ENCODE measurements at regions not wholly inside any gene's neighbourhood (a gene's known extent, or its start where the extent isn't known, plus 50 kb on each side); places are given as distances from the start of the nearest gene placed in this dataset.

- Histone ChIP-seq H3K36me3 (ENCODE audit: control insufficient read depth, insufficient read depth, low read length) (no peaks in the 10 kb centered on the region), H3K4me3 (ENCODE audit: low read depth, low read length) (no peak overlapping the region), H3K27me3 (ENCODE audit: control insufficient read depth, insufficient read depth, low read length) (no peaks in the 10 kb centered on the region), H3K9me3 (ENCODE audit: control insufficient read depth in 2 of 2, low read length in 2 of 2) (no peaks in the 10 kb centered on the region), H3K4me1 (ENCODE audit: control insufficient read depth, insufficient read depth, low read length, poor library complexity, severe bottlenecking) (no peaks in the 10 kb centered on the region), H3K27ac (ENCODE audit: insufficient read depth, low read length, poor library complexity, severe bottlenecking) (no peak overlapping the region)
- H3K27me3 Mint-ChIP-seq: no peaks in the 10 kb centered on the region
- peaks cover 0 to 10% (median 0%) of the 10 kb centered on the region in 4 donors for H3K4me1 Mint-ChIP-seq
- no peaks in the 10 kb centered on the region for H3K36me3 Mint-ChIP-seq
- no peak overlapping the region for H3K27ac Mint-ChIP-seq
- peaks cover 0 to 2% (median 0%) of the 10 kb centered on the region in 7 donors for H3K9me3 Mint-ChIP-seq
- no peak for DNase-seq
- ATAC-seq (ENCODE audit: low read depth in 2 of 2): no peak
- no peak overlapping the region for H3K4me3 Mint-ChIP-seq
Measured at GRCh38 chr14:65354715-65355114, 57.8 kb upstream of the FUT8 start.

DNA sequence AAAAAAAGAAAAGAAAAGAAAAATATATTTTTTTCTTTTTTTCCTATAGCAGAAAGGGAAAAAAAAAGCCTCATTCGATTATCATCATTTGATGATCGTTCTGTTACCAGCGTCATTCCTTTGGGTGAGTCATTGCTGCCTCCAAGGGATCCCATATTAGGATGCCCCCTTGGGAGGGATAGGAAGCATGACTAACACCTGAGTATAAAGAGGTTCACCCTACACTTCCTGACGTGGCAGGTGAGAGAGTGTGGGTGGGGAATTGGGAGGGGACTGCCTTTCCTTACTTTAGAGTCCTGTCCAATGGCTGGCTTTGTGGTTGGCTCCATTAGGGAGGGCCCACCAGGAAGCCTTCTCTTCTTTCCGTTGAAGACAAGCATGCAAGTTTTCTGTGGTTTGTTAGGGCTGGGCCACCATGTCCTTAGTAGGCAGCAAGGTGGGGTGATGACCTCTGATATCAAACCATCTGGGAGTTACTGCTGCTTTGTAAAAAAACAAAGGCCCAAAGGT lies 56.1 kb upstream of the FUT8 start:
- H3K9me3 Mint-ChIP-seq: peaks cover 0 to 2% (median 0%) of the 10 kb centered on the region in 7 donors
- Histone ChIP-seq H3K36me3 (ENCODE audit: control insufficient read depth, insufficient read depth, low read length) (no peaks in the 10 kb centered on the region), H3K27ac (ENCODE audit: insufficient read depth, low read length, poor library complexity, severe bottlenecking) (no peak overlapping the region), H3K4me3 (ENCODE audit: low read depth, low read length) (no peak overlapping the region), H3K9me3 (ENCODE audit: control insufficient read depth in 2 of 2, low read length in 2 of 2) (no peaks in the 10 kb centered on the region), H3K27me3 (ENCODE audit: control insufficient read depth, insufficient read depth, low read length) (no peaks in the 10 kb centered on the region), H3K4me1 (ENCODE audit: control insufficient read depth, insufficient read depth, low read length, poor library complexity, severe bottlenecking) (no peaks in the 10 kb centered on the region)
- H3K36me3 Mint-ChIP-seq: no peaks in the 10 kb centered on the region
- H3K4me1 Mint-ChIP-seq: peaks cover 0 to 10% (median 0%) of the 10 kb centered on the region in 4 donors
- no peak for ATAC-seq (ENCODE audit: low read depth in 2 of 2)
- H3K27me3 Mint-ChIP-seq: no peaks in the 10 kb centered on the region
- DNase-seq: peak in 1 of 3 donors; percentile 73
- no peak overlapping the region for H3K27ac Mint-ChIP-seq
- no peak overlapping the region for H3K4me3 Mint-ChIP-seq

DNA sequence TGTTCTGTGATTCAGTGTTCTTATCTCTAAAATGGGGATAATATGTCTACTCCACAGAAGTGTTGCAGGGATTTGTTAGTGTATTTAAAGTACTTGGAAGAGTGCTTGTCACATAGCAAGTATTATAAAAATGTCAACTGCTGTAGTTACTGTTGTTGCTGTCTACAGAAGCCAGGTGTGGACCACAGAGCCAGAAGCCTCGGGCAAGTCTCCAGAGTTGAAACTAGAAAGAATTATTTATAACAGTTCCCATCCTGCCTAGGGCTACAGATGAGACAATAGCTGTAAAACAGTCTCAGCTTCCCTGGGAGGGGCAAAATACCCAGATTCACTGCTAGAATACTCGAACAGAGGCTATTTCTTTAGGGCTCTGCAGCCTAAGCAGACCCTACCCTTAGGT lies 55.4 kb upstream of the FUT8 start:
- Mint-ChIP-seq H3K27me3 (no peaks in the 10 kb centered on the region), H3K36me3 (no peaks in the 10 kb centered on the region), H3K4me3 (no peak overlapping the region), H3K4me1 (peaks cover 0 to 10% (median 0%) of the 10 kb centered on the region in 4 donors), H3K9me3 (peaks cover 0 to 2% (median 0%) of the 10 kb centered on the region in 7 donors), H3K27ac (no peak overlapping the region)
- no peaks in the 10 kb centered on the region for H3K4me1 ChIP-seq (ENCODE audit: control insufficient read depth, insufficient read depth, low read length, poor library complexity, severe bottlenecking)
- no peaks in the 10 kb centered on the region for H3K9me3 ChIP-seq (ENCODE audit: control insufficient read depth in 2 of 2, low read length in 2 of 2)
- no peaks in the 10 kb centered on the region for H3K27me3 ChIP-seq (ENCODE audit: control insufficient read depth, insufficient read depth, low read length)
- no peak overlapping the region for H3K4me3 ChIP-seq (ENCODE audit: low read depth, low read length)
- H3K36me3 ChIP-seq (ENCODE audit: control insufficient read depth, insufficient read depth, low read length): no peaks in the 10 kb centered on the region
- no peak for ATAC-seq (ENCODE audit: low read depth in 2 of 2)
- no peak for DNase-seq
- H3K27ac ChIP-seq (ENCODE audit: insufficient read depth, low read length, poor library complexity, severe bottlenecking): no peak overlapping the region

GRCh38 chr14:65357689-65358088 lies 54.8 kb upstream of the FUT8 start:
- Histone ChIP-seq H3K4me1 (ENCODE audit: control insufficient read depth, insufficient read depth, low read length, poor library complexity, severe bottlenecking) (no peaks in the 10 kb centered on the region), H3K9me3 (ENCODE audit: control insufficient read depth in 2 of 2, low read length in 2 of 2) (no peaks in the 10 kb centered on the region), H3K36me3 (ENCODE audit: control insufficient read depth, insufficient read depth, low read length) (no peaks in the 10 kb centered on the region), H3K27me3 (ENCODE audit: control insufficient read depth, insufficient read depth, low read length) (no peaks in the 10 kb centered on the region), H3K27ac (ENCODE audit: insufficient read depth, low read length, poor library complexity, severe bottlenecking) (no peak overlapping the region), H3K4me3 (ENCODE audit: low read depth, low read length) (no peak overlapping the region)
- Mint-ChIP-seq H3K9me3 (peaks cover 0 to 2% (median 0%) of the 10 kb centered on the region in 7 donors), H3K27me3 (no peaks in the 10 kb centered on the region), H3K27ac (no peak overlapping the region), H3K4me1 (peaks cover 0 to 10% (median 0%) of the 10 kb centered on the region in 4 donors), H3K4me3 (no peak overlapping the region), H3K36me3 (no peaks in the 10 kb centered on the region)
- no peak for ATAC-seq (ENCODE audit: low read depth in 2 of 2)
- no peak for DNase-seq

DNA sequence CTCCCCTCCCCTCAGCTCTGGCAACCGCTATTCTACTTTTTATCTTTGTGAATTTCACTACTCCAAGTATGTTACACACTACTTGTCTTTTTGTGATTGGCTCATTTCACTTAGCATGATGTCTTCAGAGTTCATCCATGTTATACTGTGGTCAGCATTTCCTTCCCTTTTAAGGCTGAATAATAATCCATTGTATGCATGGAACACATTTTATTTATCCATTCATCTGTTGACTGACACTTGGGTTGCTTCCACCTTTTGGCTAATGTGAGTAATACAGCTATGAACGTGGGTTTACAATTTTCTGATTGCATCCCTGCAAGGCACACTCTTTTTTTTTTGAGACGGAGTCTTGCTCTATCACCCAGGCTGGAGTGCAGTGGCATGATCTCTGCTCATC lies 53.0 kb upstream of the FUT8 start:
- peaks cover 0 to 2% (median 0%) of the 10 kb centered on the region in 7 donors for H3K9me3 Mint-ChIP-seq
- no peak for ATAC-seq (ENCODE audit: low read depth in 2 of 2)
- peaks cover 0 to 10% (median 0%) of the 10 kb centered on the region in 4 donors for H3K4me1 Mint-ChIP-seq
- Histone ChIP-seq H3K36me3 (ENCODE audit: control insufficient read depth, insufficient read depth, low read length) (no peaks in the 10 kb centered on the region), H3K27ac (ENCODE audit: insufficient read depth, low read length, poor library complexity, severe bottlenecking) (no peak overlapping the region), H3K4me1 (ENCODE audit: control insufficient read depth, insufficient read depth, low read length, poor library complexity, severe bottlenecking) (no peaks in the 10 kb centered on the region), H3K9me3 (ENCODE audit: control insufficient read depth in 2 of 2, low read length in 2 of 2) (no peaks in the 10 kb centered on the region), H3K27me3 (ENCODE audit: control insufficient read depth, insufficient read depth, low read length) (no peaks in the 10 kb centered on the region), H3K4me3 (ENCODE audit: low read depth, low read length) (no peak overlapping the region)
- no peak for DNase-seq
- no peaks in the 10 kb centered on the region for H3K27me3 Mint-ChIP-seq
- no peaks in the 10 kb centered on the region for H3K36me3 Mint-ChIP-seq
- no peak overlapping the region for H3K4me3 Mint-ChIP-seq
- H3K27ac Mint-ChIP-seq: no peak overlapping the region

GRCh38 chr14:65360144-65360784 lies 52.3 kb upstream of the FUT8 start:
- Histone ChIP-seq H3K9me3 (ENCODE audit: control insufficient read depth in 2 of 2, low read length in 2 of 2) (no peaks in the 10 kb centered on the region), H3K27me3 (ENCODE audit: control insufficient read depth, insufficient read depth, low read length) (no peaks in the 10 kb centered on the region), H3K4me1 (ENCODE audit: control insufficient read depth, insufficient read depth, low read length, poor library complexity, severe bottlenecking) (no peaks in the 10 kb centered on the region), H3K27ac (ENCODE audit: insufficient read depth, low read length, poor library complexity, severe bottlenecking) (no peak overlapping the region), H3K36me3 (ENCODE audit: control insufficient read depth, insufficient read depth, low read length) (no peaks in the 10 kb centered on the region), H3K4me3 (ENCODE audit: low read depth, low read length) (no peak overlapping the region)
- no peak overlapping the region for H3K27ac Mint-ChIP-seq
- H3K27me3 Mint-ChIP-seq: no peaks in the 10 kb centered on the region
- DNase-seq (no peak), ATAC-seq (ENCODE audit: low read depth in 2 of 2) (no peak)
- no peak overlapping the region for H3K4me3 Mint-ChIP-seq
- H3K9me3 Mint-ChIP-seq: peaks cover 0 to 2% (median 0%) of the 10 kb centered on the region in 7 donors
- no peaks in the 10 kb centered on the region for H3K36me3 Mint-ChIP-seq
- peaks cover 0 to 10% (median 0%) of the 10 kb centered on the region in 4 donors for H3K4me1 Mint-ChIP-seq

- Mint-ChIP-seq H3K9me3 (no peaks in the 10 kb centered on the region), H3K36me3 (no peaks in the 10 kb centered on the region), H3K27me3 (no peaks in the 10 kb centered on the region), H3K4me3 (no peak overlapping the region), H3K27ac (no peak overlapping the region), H3K4me1 (peaks cover 0 to 2% (median 0%) of the 10 kb centered on the region in 4 donors)
- H3K4me1 ChIP-seq (ENCODE audit: control insufficient read depth, insufficient read depth, low read length, poor library complexity, severe bottlenecking): no peaks in the 10 kb centered on the region
- H3K27me3 ChIP-seq (ENCODE audit: control insufficient read depth, insufficient read depth, low read length): no peaks in the 10 kb centered on the region
- H3K27ac ChIP-seq (ENCODE audit: insufficient read depth, low read length, poor library complexity, severe bottlenecking): no peak overlapping the region
- DNase-seq (no peak), ATAC-seq (ENCODE audit: low read depth in 2 of 2) (no peak)
- no peak overlapping the region for H3K4me3 ChIP-seq (ENCODE audit: low read depth, low read length)
- no peaks in the 10 kb centered on the region for H3K36me3 ChIP-seq (ENCODE audit: control insufficient read depth, insufficient read depth, low read length)
- no peaks in the 10 kb centered on the region for H3K9me3 ChIP-seq (ENCODE audit: control insufficient read depth in 2 of 2, low read length in 2 of 2)
Measured at GRCh38 chr14:65361920-65362319, 50.6 kb upstream of the FUT8 start.

Data from CD4-positive, CD25-positive, alpha-beta regulatory T cell (primary cell).